GM23338 (cell line): ENCODE measurements at regions not wholly inside any gene's neighbourhood (a gene's known extent, or its start where the extent isn't known, plus 50 kb on each side); places are given as distances from the start of the nearest gene placed in this dataset.

Experiments used
- ATAC-seq: fragments of 200-7000 bp; cut with Tn5 transposase; 3 replicates; pipeline ENCODE4 v1.9.1; 2020
- DNase-seq: peaks from one replicate; pipeline ENCODE4 v3.0.0-alpha.2; 2015; ENCODE audit warnings: low spot score
- H2AFZ ChIP-seq: fragments of 200-600 bp; sonication (generic); 2 replicates; pipeline ENCODE4 v1.8.0; 2016; ENCODE audit warnings: antibody characterized with exemption, mild to moderate bottlenecking, moderate library complexity
- H3F3A ChIP-seq: fragments of 200-600 bp; sonication (generic); replicated peaks from 2 replicates; pipeline ENCODE4 v1.8.0; 2017; ENCODE audit warnings: antibody characterized with exemption, mixed run types, low read depth
- H3K27ac ChIP-seq: fragments of 200-600 bp; sonication (generic); 2 replicates; pipeline ENCODE4 v1.6.1; 2016; ENCODE audit warnings: low read depth
- H3K27me3 ChIP-seq: fragments of 200-600 bp; sonication (generic); 2 replicates; pipeline ENCODE4 v1.8.0; 2016; ENCODE audit warnings: mild to moderate bottlenecking, mixed run types, moderate library complexity; ENCODE audit not compliant: insufficient read depth
- H3K36me3 ChIP-seq: fragments of 200-600 bp; sonication (generic); 2 replicates; pipeline ENCODE4 v1.8.0; 2016; ENCODE audit warnings: mild to moderate bottlenecking; ENCODE audit not compliant: insufficient read depth
- H3K4me1 ChIP-seq: fragments of 200-600 bp; sonication (generic); 2 replicates; pipeline ENCODE4 v1.8.0; 2016; ENCODE audit warnings: mild to moderate bottlenecking, moderate library complexity; ENCODE audit not compliant: insufficient read depth
- H3K4me2 ChIP-seq: fragments of 200-600 bp; sonication (generic); 2 replicates; pipeline ENCODE4 v1.7.1; 2017; ENCODE audit warnings: mixed run types
- H3K4me3 ChIP-seq: fragments of 200-600 bp; sonication (generic); 2 replicates; pipeline ENCODE4 v1.6.1; 2016; ENCODE audit warnings: mixed run types
- H3K79me2 ChIP-seq: fragments of 200-600 bp; sonication (generic); replicated peaks from 2 replicates; pipeline ENCODE4 v1.8.0; 2017; ENCODE audit warnings: mild to moderate bottlenecking; ENCODE audit not compliant: insufficient read depth
- H3K9me2 ChIP-seq: fragments of 200-600 bp; sonication (generic); 2 replicates; pipeline ENCODE4 v1.8.0; 2017; ENCODE audit not compliant: insufficient read depth
- H4K20me1 ChIP-seq: fragments of 200-600 bp; sonication (generic); replicated peaks from 2 replicates; pipeline ENCODE4 v1.8.0; 2017; ENCODE audit warnings: mild to moderate bottlenecking; ENCODE audit not compliant: insufficient read depth
- H3K27ac Mint-ChIP-seq: 2 replicates; pipeline ENCODE4 v1.8.0; 2020; ENCODE audit warnings: inconsistent platforms, mild to moderate bottlenecking, moderate library complexity, mixed read lengths
- H3K27me3 Mint-ChIP-seq: 3 replicates; pipeline ENCODE4 v1.8.0; 2022; ENCODE audit warnings: low read depth, mild to moderate bottlenecking, moderate library complexity, mixed read lengths, inconsistent platforms; ENCODE audit not compliant: insufficient read depth, poor library complexity
- H3K36me3 Mint-ChIP-seq: 3 replicates; pipeline ENCODE4 v1.8.0; 2021; ENCODE audit warnings: low read depth, mild to moderate bottlenecking, inconsistent platforms, moderate library complexity, mixed read lengths
- H3K4me1 Mint-ChIP-seq: 3 replicates; pipeline ENCODE4 v1.8.0; 2020; ENCODE audit warnings: mild to moderate bottlenecking, inconsistent platforms, mixed read lengths
- H3K4me3 Mint-ChIP-seq: 3 replicates; pipeline ENCODE4 v1.8.0; 2021; ENCODE audit warnings: moderate library complexity, mild to moderate bottlenecking, inconsistent platforms, mixed read lengths
- H3K9me3 Mint-ChIP-seq: 3 replicates; pipeline ENCODE4 v1.8.0; 2020; ENCODE audit warnings: moderate library complexity, mild to moderate bottlenecking, inconsistent platforms, mixed read lengths
- CREB1 ChIP-seq: fragments of 250-450 bp; sonication (Bioruptor Pico); IDR thresholded peaks from 2 replicates; pipeline ENCODE4 v1.5.0; 2020; ENCODE audit warnings: low read depth, mild to moderate bottlenecking, moderate library complexity
- ETS1 ChIP-seq: IDR thresholded peaks from 2 replicates; pipeline ENCODE4 v1.6.1; 2016; ENCODE audit warnings: antibody characterized with exemption
- EZH2 ChIP-seq: fragments of 200-600 bp; sonication (generic); IDR thresholded peaks from one replicate; pipeline ENCODE4 v1.8.0; 2017; ENCODE audit warnings: antibody characterized with exemption, mild to moderate bottlenecking, low read depth; ENCODE audit not compliant: unreplicated experiment
- EZH2phosphoT487 ChIP-seq: fragments of 200-600 bp; sonication (generic); IDR thresholded peaks from one replicate; pipeline ENCODE4 v1.8.1; 2018; ENCODE audit warnings: antibody characterized with exemption; ENCODE audit not compliant: unreplicated experiment
- JUNB ChIP-seq: IDR thresholded peaks from one replicate; pipeline ENCODE4 v1.6.1; 2016; ENCODE audit warnings: antibody characterized with exemption; ENCODE audit not compliant: unreplicated experiment
- NANOG ChIP-seq: IDR thresholded peaks from 2 replicates; pipeline ENCODE4 v1.6.1; 2016; ENCODE audit warnings: antibody characterized with exemption, borderline replicate concordance
- POLR2AphosphoS5 ChIP-seq: IDR thresholded peaks from 2 replicates; pipeline ENCODE4 v1.6.1; 2016; ENCODE audit warnings: antibody characterized with exemption, low read depth
- REST ChIP-seq: IDR thresholded peaks from one replicate; pipeline ENCODE4 v1.6.1; 2018; ENCODE audit warnings: antibody characterized with exemption; ENCODE audit not compliant: unreplicated experiment
- STAT1 ChIP-seq: IDR thresholded peaks from one replicate; pipeline ENCODE4 v1.6.1; 2016; ENCODE audit warnings: antibody characterized with exemption; ENCODE audit not compliant: unreplicated experiment
- ZNF331 ChIP-seq: fragments of 250-450 bp; sonication (Bioruptor Pico); IDR thresholded peaks from 2 replicates; pipeline ENCODE4 v1.5.0; 2020; ENCODE audit warnings: low read depth, mild to moderate bottlenecking, moderate library complexity
- ZNF462 ChIP-seq: fragments of 250-450 bp; sonication (Bioruptor Pico); IDR thresholded peaks from 2 replicates; pipeline ENCODE4 v1.5.0; 2020; ENCODE audit warnings: mild to moderate bottlenecking, moderate library complexity

GRCh38 chr2:194742706-194743105, 914.3 kb upstream of the SLC39A10 start (continued):
- TF ChIP-seq REST: no peak

GRCh38 chr2:194739217-194739616, 917.8 kb upstream of the SLC39A10 start:
- Mint-ChIP-seq H3K27me3 (no peaks in the 10 kb centered on the region), H3K4me1 (no peaks in the 10 kb centered on the region), H3K27ac (no peak overlapping the region), H3K36me3 (no peaks in the 10 kb centered on the region), H3K4me3 (no peak overlapping the region), H3K9me3 (no peaks in the 10 kb centered on the region)
- H3K4me3 ChIP-seq: no peak overlapping the region
- no peaks in the 10 kb centered on the region for H3K9me2 ChIP-seq
- no peaks in the 10 kb centered on the region for H3K4me1 ChIP-seq
- no peak overlapping the region for H3K27ac ChIP-seq
- no peak for DNase-seq
- no peaks in the 10 kb centered on the region for H3K36me3 ChIP-seq
- no peak overlapping the region for H2AFZ ChIP-seq
- H3F3A ChIP-seq: no peaks in the 10 kb centered on the region
- no peak overlapping the region for H3K4me2 ChIP-seq
- H3K79me2 ChIP-seq: no peaks in the 10 kb centered on the region
- no peaks in the 10 kb centered on the region for H3K27me3 ChIP-seq
- H4K20me1 ChIP-seq: no peaks in the 10 kb centered on the region
- ATAC-seq: no peak
- no peak for TF ChIP-seq ZNF462 (CRISPR knock-in tag)
- TF ChIP-seq ETS1: no peak
- no peak for TF ChIP-seq JUNB
- TF ChIP-seq STAT1: no peak
- no peak for TF ChIP-seq EZH2phosphoT487
- no peak for TF ChIP-seq NANOG
- no peak for TF ChIP-seq CREB1 (CRISPR knock-in tag)
- no peak for TF ChIP-seq REST
- no peak for TF ChIP-seq EZH2
- TF ChIP-seq ZNF331 (CRISPR knock-in tag): no peak
- no peak for TF ChIP-seq POLR2AphosphoS5
